ENCODE measurements at regions not wholly inside any gene's neighbourhood (a gene's known extent, or its start where the extent isn't known, plus 50 kb on each side); places are given as distances from the start of the nearest gene placed in this dataset.

- Mint-ChIP-seq H3K27ac (no peak overlapping the region), H3K9me3 (peaks cover 0 to 11% (median 0%) of the 10 kb centered on the region in 11 donors), H3K4me1 (peaks cover 0 to 7% (median 0%) of the 10 kb centered on the region in 7 donors), H3K36me3 (no peaks in the 10 kb centered on the region), H3K4me3 (no peak overlapping the region), H3K27me3 (peaks cover 0 to 3% (median 2%) of the 10 kb centered on the region in 5 donors)
- ChIA-PET CTCF (no interaction called here), POLR2A (no interaction called here)
- intact Hi-C loops (cut with micrococcal nuclease), result no loop called here
- ATAC-seq (no peak), DNase-seq (no peak)
- Histone ChIP-seq H3K4me3 (ENCODE audit: low read length) (no peak overlapping the region), H3K36me3 (ENCODE audit: control insufficient read depth in 2 of 3, insufficient read depth in 3 of 3, low read length in 3 of 3) (no peaks in the 10 kb centered on the region), H3K9me3 (ENCODE audit: control insufficient read depth in 2 of 3, low read length in 3 of 3) (no peaks in the 10 kb centered on the region), H3K27me3 (ENCODE audit: control insufficient read depth in 2 of 2, insufficient read depth in 2 of 2, low read length in 2 of 2) (no peaks in the 10 kb centered on the region), H3K4me1 (ENCODE audit: control insufficient read depth in 2 of 2, insufficient read depth in 2 of 2, low read length in 2 of 2) (no peaks in the 10 kb centered on the region), H3K27ac (ENCODE audit: low read depth, low read length) (no peak overlapping the region)
These were observed 119.8 kb downstream of the DDX3Y start for GRCh38 chrY:13024447-13024846.

- Histone ChIP-seq H3K9me3 (ENCODE audit: control insufficient read depth in 2 of 3, low read length in 3 of 3) (no peaks in the 10 kb centered on the region), H3K4me1 (ENCODE audit: control insufficient read depth in 2 of 2, insufficient read depth in 2 of 2, low read length in 2 of 2) (no peaks in the 10 kb centered on the region), H3K27ac (ENCODE audit: low read depth, low read length) (no peak overlapping the region), H3K36me3 (ENCODE audit: control insufficient read depth in 2 of 3, insufficient read depth in 3 of 3, low read length in 3 of 3) (no peaks in the 10 kb centered on the region), H3K4me3 (ENCODE audit: low read length) (no peak overlapping the region), H3K27me3 (ENCODE audit: control insufficient read depth in 2 of 2, insufficient read depth in 2 of 2, low read length in 2 of 2) (no peaks in the 10 kb centered on the region)
- Mint-ChIP-seq H3K4me1 (no peaks in the 10 kb centered on the region), H3K27ac (no peak overlapping the region), H3K4me3 (no peak overlapping the region), H3K36me3 (no peaks in the 10 kb centered on the region), H3K27me3 (peaks cover 0 to 8% (median 4%) of the 10 kb centered on the region in 5 donors), H3K9me3 (peaks cover 0 to 15% (median 0%) of the 10 kb centered on the region in 11 donors)
- ChIA-PET POLR2A (no interaction called here), CTCF (no interaction called here)
- intact Hi-C loops (cut with micrococcal nuclease), result no loop called here
- ATAC-seq (no peak), DNase-seq (no peak)
These were observed 122.2 kb downstream of the DDX3Y start for GRCh38 chrY:13026906-13027305.

DNA sequence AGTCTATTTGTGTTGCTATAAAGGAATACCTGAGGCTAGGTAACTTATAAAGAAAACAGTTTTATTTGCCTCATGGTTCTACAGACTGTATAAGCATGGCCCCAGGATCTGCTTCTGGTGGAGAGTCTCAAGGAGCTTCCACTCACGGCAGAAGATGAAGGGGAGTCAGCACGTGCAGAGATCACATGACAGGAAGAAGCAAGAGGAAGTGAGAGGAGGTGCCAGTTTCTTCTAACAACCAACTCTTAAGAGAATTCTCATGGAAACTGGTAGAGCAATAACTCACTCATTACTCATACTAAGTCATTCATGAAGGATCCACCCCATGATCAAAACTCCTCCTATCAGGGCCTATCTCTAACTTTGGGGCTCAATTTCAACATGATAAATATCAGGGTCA is 135.6 kb downstream of the DDX3Y start:
- POLR2A ChIA-PET, result no interaction called here
- no peak overlapping the region for H3K4me3 Mint-ChIP-seq

GRCh38 chrY:13053501-13053900 is 148.8 kb downstream of the DDX3Y start:
- no peaks in the 10 kb centered on the region for H3K36me3 Mint-ChIP-seq
- Histone ChIP-seq H3K9me3 (ENCODE audit: control insufficient read depth in 2 of 3, low read length in 3 of 3) (no peaks in the 10 kb centered on the region), H3K27ac (ENCODE audit: low read depth, low read length) (no peak overlapping the region), H3K36me3 (ENCODE audit: control insufficient read depth in 2 of 3, insufficient read depth in 3 of 3, low read length in 3 of 3) (no peaks in the 10 kb centered on the region), H3K27me3 (ENCODE audit: control insufficient read depth in 2 of 2, insufficient read depth in 2 of 2, low read length in 2 of 2) (no peaks in the 10 kb centered on the region), H3K4me1 (ENCODE audit: control insufficient read depth in 2 of 2, insufficient read depth in 2 of 2, low read length in 2 of 2) (no peaks in the 10 kb centered on the region), H3K4me3 (ENCODE audit: low read length) (no peak overlapping the region)
- no peak overlapping the region for H3K4me3 Mint-ChIP-seq
- H3K4me1 Mint-ChIP-seq, result peaks cover 0 to 1% (median 0%) of the 10 kb centered on the region in 7 donors
- CTCF ChIA-PET, result no interaction called here
- DNase-seq (no peak), ATAC-seq (no peak)
- intact Hi-C loops (cut with micrococcal nuclease), result no loop called here
- POLR2A ChIA-PET, result no interaction called here
- peaks cover 0 to 4% (median 0%) of the 10 kb centered on the region in 11 donors for H3K9me3 Mint-ChIP-seq
- no peaks in the 10 kb centered on the region for H3K27me3 Mint-ChIP-seq
- H3K27ac Mint-ChIP-seq, result no peak overlapping the region

More for the DNA sequence above, 135.6 kb downstream of the DDX3Y start:
- Histone ChIP-seq H3K4me1 (ENCODE audit: control insufficient read depth in 2 of 2, insufficient read depth in 2 of 2, low read length in 2 of 2) (no peaks in the 10 kb centered on the region), H3K36me3 (ENCODE audit: control insufficient read depth in 2 of 3, insufficient read depth in 3 of 3, low read length in 3 of 3) (no peaks in the 10 kb centered on the region), H3K27ac (ENCODE audit: low read depth, low read length) (no peak overlapping the region), H3K9me3 (ENCODE audit: control insufficient read depth in 2 of 3, low read length in 3 of 3) (no peaks in the 10 kb centered on the region), H3K4me3 (ENCODE audit: low read length) (no peak overlapping the region), H3K27me3 (ENCODE audit: control insufficient read depth in 2 of 2, insufficient read depth in 2 of 2, low read length in 2 of 2) (no peaks in the 10 kb centered on the region)
- peaks cover 0 to 5% (median 0%) of the 10 kb centered on the region in 7 donors for H3K4me1 Mint-ChIP-seq
- H3K9me3 Mint-ChIP-seq, result peaks cover 0 to 24% (median 4%) of the 10 kb centered on the region in 11 donors
- intact Hi-C loops (cut with micrococcal nuclease), result no loop called here
- H3K27me3 Mint-ChIP-seq, result peaks cover 0 to 17% (median 4%) of the 10 kb centered on the region in 5 donors
- ATAC-seq (no peak), DNase-seq (no peak)
- CTCF ChIA-PET, result no interaction called here
- H3K36me3 Mint-ChIP-seq, result peaks cover 0 to 7% (median 0%) of the 10 kb centered on the region in 5 donors
- H3K27ac Mint-ChIP-seq, result no peak overlapping the region

DNA sequence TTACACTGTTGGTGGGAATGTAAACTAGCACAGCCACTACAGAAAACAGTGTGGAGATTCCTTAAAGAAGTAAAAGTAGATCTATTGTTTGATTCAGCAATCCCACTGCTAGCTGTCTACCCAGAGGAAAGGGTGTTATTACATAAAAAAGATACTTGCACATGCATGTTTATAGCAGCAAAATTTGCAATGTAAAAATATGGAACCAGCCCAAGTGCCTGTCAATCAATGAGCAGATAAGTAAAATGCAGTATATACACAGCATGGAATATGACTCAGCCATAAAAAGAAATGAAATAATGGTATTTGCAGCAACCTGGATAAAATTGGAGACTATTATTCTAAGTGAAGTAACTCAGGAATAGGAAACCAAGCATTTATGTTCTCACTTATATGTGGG is 161.7 kb downstream of the DDX3Y start:
- ChIA-PET CTCF (no interaction called here), POLR2A (no interaction called here)
- no peak overlapping the region for H3K4me3 ChIP-seq (ENCODE audit: low read length)
- Mint-ChIP-seq H3K9me3 (peaks cover 0 to 4% (median 0%) of the 10 kb centered on the region in 11 donors), H3K4me1 (peaks cover 0 to 5% (median 0%) of the 10 kb centered on the region in 7 donors), H3K27ac (no peak overlapping the region), H3K4me3 (no peak overlapping the region), H3K36me3 (peaks cover 0 to 4% (median 0%) of the 10 kb centered on the region in 5 donors), H3K27me3 (no peaks in the 10 kb centered on the region)
- H3K36me3 ChIP-seq (ENCODE audit: control insufficient read depth in 2 of 3, insufficient read depth in 3 of 3, low read length in 3 of 3), result no peaks in the 10 kb centered on the region
- no peaks in the 10 kb centered on the region for H3K27me3 ChIP-seq (ENCODE audit: control insufficient read depth in 2 of 2, insufficient read depth in 2 of 2, low read length in 2 of 2)
- intact Hi-C loops (cut with micrococcal nuclease), result no loop called here
- DNase-seq (no peak), ATAC-seq (no peak)
- no peaks in the 10 kb centered on the region for H3K9me3 ChIP-seq (ENCODE audit: control insufficient read depth in 2 of 3, low read length in 3 of 3)
- H3K4me1 ChIP-seq (ENCODE audit: control insufficient read depth in 2 of 2, insufficient read depth in 2 of 2, low read length in 2 of 2), result no peaks in the 10 kb centered on the region
- no peak overlapping the region for H3K27ac ChIP-seq (ENCODE audit: low read depth, low read length)

DNA sequence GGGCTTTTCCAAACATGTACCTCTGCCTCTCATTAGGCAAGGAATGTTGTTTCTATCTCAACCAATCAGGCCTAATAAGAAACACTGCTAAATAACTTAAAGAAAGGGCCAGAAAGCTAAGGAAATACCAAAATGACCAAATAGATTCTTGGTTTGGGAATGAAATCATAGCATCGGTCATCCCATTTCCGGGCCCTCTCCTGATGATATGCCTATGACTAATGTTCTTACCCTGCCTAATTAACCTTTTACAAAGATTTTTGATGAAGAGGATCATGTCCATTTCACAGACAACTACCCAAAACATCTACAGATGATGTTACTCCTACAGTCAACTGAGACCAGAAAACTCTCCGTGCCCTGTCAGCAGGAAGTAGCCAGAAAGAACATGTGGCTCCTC is 164.0 kb downstream of the DDX3Y start:
- POLR2A ChIA-PET, result no interaction called here

DNA sequence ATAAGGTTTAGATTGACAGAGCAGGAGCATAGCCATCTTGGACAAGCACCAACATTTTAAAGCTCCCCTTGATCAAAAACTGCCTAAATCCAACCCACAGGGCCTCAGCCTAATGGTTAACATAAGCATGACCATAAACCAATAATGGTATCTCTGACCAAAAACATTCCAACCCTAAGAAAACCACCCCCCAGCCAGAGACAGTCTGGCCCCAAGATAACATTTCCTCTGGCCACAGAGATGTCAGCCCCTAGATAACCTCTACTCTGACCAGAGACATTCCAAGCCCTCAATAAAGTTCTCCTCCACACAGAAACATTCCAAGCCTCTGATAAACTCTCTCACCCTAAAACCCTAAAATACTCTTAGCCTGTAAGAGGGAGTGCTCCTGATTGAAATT is 164.4 kb downstream of the DDX3Y start:
- intact Hi-C loops (cut with micrococcal nuclease), result no loop called here
- no peak for ATAC-seq

More for the DNA sequence above, 164.0 kb downstream of the DDX3Y start:
- Histone ChIP-seq H3K27ac (ENCODE audit: low read depth, low read length) (no peak overlapping the region), H3K4me3 (ENCODE audit: low read length) (no peak overlapping the region), H3K36me3 (ENCODE audit: control insufficient read depth in 2 of 3, insufficient read depth in 3 of 3, low read length in 3 of 3) (no peaks in the 10 kb centered on the region), H3K4me1 (ENCODE audit: control insufficient read depth in 2 of 2, insufficient read depth in 2 of 2, low read length in 2 of 2) (no peaks in the 10 kb centered on the region), H3K9me3 (ENCODE audit: control insufficient read depth in 2 of 3, low read length in 3 of 3) (no peaks in the 10 kb centered on the region), H3K27me3 (ENCODE audit: control insufficient read depth in 2 of 2, insufficient read depth in 2 of 2, low read length in 2 of 2) (no peaks in the 10 kb centered on the region)
- Mint-ChIP-seq H3K27ac (no peak overlapping the region), H3K27me3 (no peaks in the 10 kb centered on the region), H3K4me3 (no peak overlapping the region), H3K4me1 (peaks cover 0 to 5% (median 0%) of the 10 kb centered on the region in 7 donors), H3K9me3 (peaks cover 0 to 6% (median 0%) of the 10 kb centered on the region in 11 donors), H3K36me3 (no peaks in the 10 kb centered on the region)
- ATAC-seq (no peak), DNase-seq (no peak)
- CTCF ChIA-PET, result no interaction called here
- intact Hi-C loops (cut with micrococcal nuclease), result no loop called here

More for the DNA sequence above, 164.4 kb downstream of the DDX3Y start:
- Mint-ChIP-seq H3K36me3 (no peaks in the 10 kb centered on the region), H3K27ac (no peak overlapping the region), H3K9me3 (peaks cover 0 to 8% (median 0%) of the 10 kb centered on the region in 11 donors), H3K4me1 (peaks cover 0 to 5% (median 0%) of the 10 kb centered on the region in 7 donors), H3K27me3 (no peaks in the 10 kb centered on the region), H3K4me3 (no peak overlapping the region)
- H3K9me3 ChIP-seq (ENCODE audit: control insufficient read depth in 2 of 3, low read length in 3 of 3), result no peaks in the 10 kb centered on the region
- no peaks in the 10 kb centered on the region for H3K4me1 ChIP-seq (ENCODE audit: control insufficient read depth in 2 of 2, insufficient read depth in 2 of 2, low read length in 2 of 2)
- ChIA-PET POLR2A (no interaction called here), CTCF (no interaction called here)
- H3K4me3 ChIP-seq (ENCODE audit: low read length), result no peak overlapping the region
- no peak overlapping the region for H3K27ac ChIP-seq (ENCODE audit: low read depth, low read length)
- DNase-seq, result no peak
- H3K36me3 ChIP-seq (ENCODE audit: control insufficient read depth in 2 of 3, insufficient read depth in 3 of 3, low read length in 3 of 3), result no peaks in the 10 kb centered on the region
- H3K27me3 ChIP-seq (ENCODE audit: control insufficient read depth in 2 of 2, insufficient read depth in 2 of 2, low read length in 2 of 2), result no peaks in the 10 kb centered on the region
